Activated T-cell treated with anti-CD3 and anti-CD28 coated beads, Interleukin-2, amount 50 U/mL, for 72 hours (primary cell): ENCODE measurements at regions not wholly inside any gene's neighbourhood (a gene's known extent, or its start where the extent isn't known, plus 50 kb on each side); places are given as distances from the start of the nearest gene placed in this dataset.
"Not testable (repeated sequence)": the region's sequence is repeated elsewhere in the genome, so short reads cannot be mapped to it uniquely, and the experiment has no call there.

ENCODE experiments used
- ATAC-seq, 2 donors: fragments of 150-1000 bp; cut with Tn5 transposase; replicated peaks in 1 of 2; 2 replicates each; pipeline ENCODE4 v1.10.0; 2021; ENCODE audit warnings: moderate library complexity in 2 of 2, mild to moderate bottlenecking in 1 of 2
- DNase-seq, 2 donors: peaks; one replicate each; pipeline ENCODE4 v3.0.0; 2021 to 2022; ENCODE audit warnings: mixed read lengths in 1 of 2
- H3K27ac Mint-ChIP-seq: one replicate; pipeline ENCODE4 v1.8.0; 2022; ENCODE audit warnings: mild to moderate bottlenecking, moderate library complexity, mixed read lengths
- H3K27me3 Mint-ChIP-seq: one replicate; pipeline ENCODE4 v1.8.0; 2022; ENCODE audit warnings: low read depth, mixed read lengths
- H3K36me3 Mint-ChIP-seq, 2 donors: one replicate each; pipeline ENCODE4 v1.8.0; 2022; ENCODE audit warnings: mixed read lengths in 2 of 2, mild to moderate bottlenecking in 1 of 2; ENCODE audit not compliant: insufficient read depth in 2 of 2
- H3K4me1 Mint-ChIP-seq: one replicate; pipeline ENCODE4 v1.8.0; 2022; ENCODE audit warnings: low read depth, mixed read lengths
- H3K4me3 Mint-ChIP-seq, 2 donors: one replicate each; pipeline ENCODE4 v1.8.0; 2022; ENCODE audit warnings: mild to moderate bottlenecking in 2 of 2, mixed read lengths in 2 of 2, moderate library complexity in 2 of 2
- H3K9me3 Mint-ChIP-seq, 2 donors: one replicate each; pipeline ENCODE4 v1.8.0; 2022; ENCODE audit warnings: mixed read lengths in 2 of 2

- H3K4me3 Mint-ChIP-seq, result no peak overlapping the region
- ATAC-seq (no peak), DNase-seq (no peak)
- peaks cover 11 to 14% of the 10 kb centered on the region in 2 donors for H3K9me3 Mint-ChIP-seq
- H3K36me3 Mint-ChIP-seq, result peaks cover 0 to 1% of the 10 kb centered on the region in 2 donors
- no peaks in the 10 kb centered on the region for H3K27me3 Mint-ChIP-seq
- no peak overlapping the region for H3K27ac Mint-ChIP-seq
- H3K4me1 Mint-ChIP-seq, result no peaks in the 10 kb centered on the region
These were observed 196.8 kb upstream of the ADGRL3 start for GRCh38 chr4:61003301-61003700.

DNA sequence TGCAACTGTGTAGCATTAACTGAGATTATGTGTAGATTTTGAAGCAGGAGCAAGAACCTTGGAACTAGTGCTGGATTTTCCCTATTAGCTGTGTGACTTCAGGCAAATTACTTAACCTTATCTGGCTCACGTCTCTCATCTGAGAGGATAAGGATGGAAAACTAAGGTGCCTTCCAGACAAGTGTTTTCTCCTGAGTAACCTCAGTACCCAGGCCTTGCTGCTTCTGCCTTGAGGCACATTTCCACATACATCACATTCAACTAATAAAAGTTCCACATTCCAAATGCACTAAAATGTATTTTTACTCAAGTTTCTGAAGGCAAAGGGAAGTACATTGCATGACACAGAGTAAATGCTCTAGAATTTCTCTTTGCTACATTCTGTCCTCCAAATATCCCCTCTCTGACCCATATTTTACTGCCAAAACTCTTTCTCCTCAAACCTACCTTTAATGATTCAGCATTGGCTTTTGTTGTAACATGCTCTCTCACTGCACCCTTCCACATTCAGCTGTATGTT is 195.4 kb upstream of the ADGRL3 start:
- DNase-seq (no peak), ATAC-seq (no peak)
- H3K4me3 Mint-ChIP-seq, result no peak overlapping the region
- H3K27me3 Mint-ChIP-seq, result no peaks in the 10 kb centered on the region
- no peaks in the 10 kb centered on the region for H3K4me1 Mint-ChIP-seq
- no peak overlapping the region for H3K27ac Mint-ChIP-seq
- H3K36me3 Mint-ChIP-seq, result peaks cover 0 to 1% of the 10 kb centered on the region in 2 donors
- H3K9me3 Mint-ChIP-seq, result peaks cover 7 to 14% of the 10 kb centered on the region in 2 donors

DNA sequence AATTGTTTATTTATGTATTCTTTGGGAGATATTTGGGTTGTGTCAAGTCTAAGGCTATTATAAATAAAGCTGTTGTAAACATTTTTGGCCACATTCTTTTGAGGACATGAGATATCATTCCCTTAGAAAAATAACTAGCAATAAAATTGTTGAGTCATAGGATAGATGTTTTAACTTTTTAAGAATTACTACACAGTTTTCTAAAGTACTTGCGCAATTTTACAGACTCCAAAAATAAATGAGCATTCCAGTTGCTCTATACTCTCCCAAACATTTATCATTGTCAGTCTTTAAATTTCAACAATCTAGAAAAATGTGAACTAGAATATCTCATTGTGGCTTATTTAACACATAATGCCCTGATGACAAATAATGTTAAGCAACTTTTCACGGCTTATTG is 189.1 kb upstream of the ADGRL3 start:
- Mint-ChIP-seq H3K36me3 (peaks cover 3 to 7% of the 10 kb centered on the region in 2 donors), H3K27me3 (no peaks in the 10 kb centered on the region), H3K27ac (no peak overlapping the region), H3K9me3 (peaks cover 12 to 16% of the 10 kb centered on the region in 2 donors), H3K4me1 (no peaks in the 10 kb centered on the region), H3K4me3 (no peak overlapping the region)
- DNase-seq, result no peak
- no peak for ATAC-seq

DNA sequence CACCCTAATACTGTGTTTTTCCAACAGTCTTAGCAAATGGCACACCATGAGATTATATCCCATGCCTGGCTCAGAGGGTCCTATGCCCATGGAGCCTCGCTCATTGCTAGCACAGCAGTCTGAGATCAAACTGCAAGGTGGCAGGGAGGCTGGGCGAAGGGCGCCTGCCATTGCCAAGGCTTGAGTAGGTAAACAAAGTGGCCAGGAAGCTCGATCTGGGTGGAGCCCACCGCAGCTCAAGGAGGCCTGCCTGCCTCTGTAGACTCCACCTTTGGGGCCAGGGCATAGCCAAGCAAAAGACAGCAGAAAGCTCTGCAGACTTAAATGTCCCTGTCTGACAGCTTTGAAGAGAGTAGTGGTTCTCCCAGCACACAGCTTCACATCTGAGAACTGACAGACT is 188.2 kb upstream of the ADGRL3 start:
- not testable (repeated sequence) for ATAC-seq, DNase-seq

DNA sequence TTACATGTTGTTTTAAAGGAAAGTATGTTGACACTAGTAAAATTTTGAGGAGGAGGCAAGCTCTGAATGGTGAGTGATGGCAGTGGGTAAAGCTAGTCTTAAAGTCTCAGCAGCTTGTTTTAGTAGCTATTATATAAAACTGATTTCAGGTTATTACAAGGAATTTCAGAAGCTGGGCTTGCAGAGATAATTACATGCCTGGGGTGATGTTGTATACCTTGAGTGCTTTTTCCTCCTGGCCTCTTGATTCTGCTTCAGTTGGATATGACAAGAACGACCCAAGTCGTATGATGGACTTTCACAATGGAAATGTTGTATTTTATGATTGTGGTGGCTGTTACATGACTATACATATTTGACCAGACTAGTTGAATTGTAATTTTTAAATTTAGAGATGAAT is 175.5 kb upstream of the ADGRL3 start:
- H3K36me3 Mint-ChIP-seq, result peaks cover 0 to 2% of the 10 kb centered on the region in 2 donors

More for the DNA sequence above, 188.2 kb upstream of the ADGRL3 start:
- H3K4me3 Mint-ChIP-seq, H3K36me3 Mint-ChIP-seq, H3K4me1 Mint-ChIP-seq, H3K27ac Mint-ChIP-seq, H3K27me3 Mint-ChIP-seq: not testable (repeated sequence)
- H3K9me3 Mint-ChIP-seq, result peaks cover 13% of the 10 kb centered on the region in 2 donors

DNA sequence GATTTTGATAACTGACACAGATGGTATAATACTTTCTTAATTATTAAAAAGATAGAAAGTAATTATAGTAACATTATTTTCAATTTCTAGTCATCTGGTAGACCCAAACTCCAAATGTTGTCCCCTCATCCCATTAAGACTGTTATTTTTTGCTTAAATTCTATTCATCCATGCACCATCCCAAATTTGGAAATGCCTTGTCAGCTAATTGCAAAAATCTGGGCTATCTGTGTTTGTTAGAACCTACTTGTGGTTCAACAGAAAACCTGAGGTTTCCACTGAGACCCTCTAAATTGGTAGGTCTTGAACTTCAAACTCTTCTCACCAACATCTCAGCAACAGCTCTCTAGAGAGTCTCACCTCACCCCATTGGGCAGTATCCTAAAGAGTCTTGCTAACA is 172.2 kb upstream of the ADGRL3 start:
- Mint-ChIP-seq H3K9me3 (peaks cover 1 to 16% of the 10 kb centered on the region in 2 donors), H3K36me3 (no peaks in the 10 kb centered on the region), H3K27ac (no peak overlapping the region), H3K4me1 (no peaks in the 10 kb centered on the region), H3K27me3 (no peaks in the 10 kb centered on the region), H3K4me3 (no peak overlapping the region)
- no peak for ATAC-seq
- DNase-seq, result no peak

More for the DNA sequence above, 175.5 kb upstream of the ADGRL3 start:
- Mint-ChIP-seq H3K27me3 (no peaks in the 10 kb centered on the region), H3K27ac (no peak overlapping the region), H3K4me3 (no peak overlapping the region), H3K4me1 (no peaks in the 10 kb centered on the region), H3K9me3 (peaks cover 10 to 24% of the 10 kb centered on the region in 2 donors)
- no peak for ATAC-seq
- DNase-seq, result no peak

GRCh38 chr4:61036071-61036684 is 163.9 kb upstream of the ADGRL3 start:
- H3K27ac Mint-ChIP-seq, result no peak overlapping the region
- no peaks in the 10 kb centered on the region for H3K4me1 Mint-ChIP-seq
- H3K4me3 Mint-ChIP-seq, result no peak overlapping the region
- ATAC-seq, result no peak
- H3K9me3 Mint-ChIP-seq, result peaks cover 0 to 7% of the 10 kb centered on the region in 2 donors
- no peak for DNase-seq
- H3K36me3 Mint-ChIP-seq, result peaks cover 0 to 3% of the 10 kb centered on the region in 2 donors
- no peaks in the 10 kb centered on the region for H3K27me3 Mint-ChIP-seq

DNA sequence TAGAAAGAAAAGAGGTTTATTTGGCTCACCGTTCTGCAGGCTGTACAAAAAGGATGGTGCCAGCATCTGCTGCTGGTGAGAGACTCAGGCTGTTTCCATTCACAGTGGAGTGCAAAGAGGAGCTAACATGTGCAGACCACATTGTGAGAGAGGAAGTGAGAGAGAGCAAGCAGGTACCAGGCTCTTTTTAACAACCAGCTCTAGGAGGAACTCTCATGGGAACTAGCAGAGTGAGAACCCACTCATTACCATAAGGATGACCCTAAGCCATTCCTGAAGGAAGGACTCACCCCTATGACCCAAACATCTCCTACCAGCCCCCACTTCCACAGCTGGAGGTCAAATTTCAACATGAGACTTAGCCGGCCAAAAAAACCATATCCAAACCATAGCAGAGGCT is 158.6 kb upstream of the ADGRL3 start:
- H3K27me3 Mint-ChIP-seq, result no peaks in the 10 kb centered on the region
- ATAC-seq, result no peak
- H3K27ac Mint-ChIP-seq, result no peak overlapping the region
- H3K36me3 Mint-ChIP-seq, result peaks cover 0 to 3% of the 10 kb centered on the region in 2 donors
- no peaks in the 10 kb centered on the region for H3K4me1 Mint-ChIP-seq
- peaks cover 0 to 15% of the 10 kb centered on the region in 2 donors for H3K9me3 Mint-ChIP-seq
- DNase-seq, result no peak
- no peak overlapping the region for H3K4me3 Mint-ChIP-seq

GRCh38 chr4:61044837-61045236 is 155.3 kb upstream of the ADGRL3 start:
- Mint-ChIP-seq H3K27ac (no peak overlapping the region), H3K4me1 (no peaks in the 10 kb centered on the region), H3K4me3 (no peak overlapping the region), H3K9me3 (peaks cover 0 to 13% of the 10 kb centered on the region in 2 donors), H3K36me3 (no peaks in the 10 kb centered on the region), H3K27me3 (no peaks in the 10 kb centered on the region)
- ATAC-seq (no peak), DNase-seq (no peak)

DNA sequence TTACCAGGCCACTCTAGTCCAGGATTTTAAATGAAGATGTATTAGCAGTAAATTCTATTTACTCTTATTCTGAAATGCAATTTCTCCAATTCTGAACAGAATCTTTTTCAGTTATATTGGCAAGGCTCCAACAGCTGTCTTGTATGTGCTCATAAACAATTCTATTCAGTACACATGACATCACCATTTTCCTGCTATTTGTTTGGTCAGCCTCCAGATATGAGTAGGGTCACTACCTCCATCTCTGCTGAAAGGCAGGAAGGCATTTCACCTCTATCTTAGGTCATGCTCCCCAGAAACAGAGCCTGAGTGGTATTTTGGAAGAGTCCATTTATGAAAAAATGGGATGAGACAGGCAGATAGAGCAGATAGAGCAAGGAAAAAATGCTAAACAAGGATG is 151.1 kb upstream of the ADGRL3 start:
- Mint-ChIP-seq H3K4me1 (no peaks in the 10 kb centered on the region), H3K27me3 (no peaks in the 10 kb centered on the region), H3K4me3 (no peak overlapping the region), H3K9me3 (peaks cover 4 to 15% of the 10 kb centered on the region in 2 donors), H3K27ac (no peak overlapping the region), H3K36me3 (no peaks in the 10 kb centered on the region)
- DNase-seq (no peak), ATAC-seq (no peak)

DNA sequence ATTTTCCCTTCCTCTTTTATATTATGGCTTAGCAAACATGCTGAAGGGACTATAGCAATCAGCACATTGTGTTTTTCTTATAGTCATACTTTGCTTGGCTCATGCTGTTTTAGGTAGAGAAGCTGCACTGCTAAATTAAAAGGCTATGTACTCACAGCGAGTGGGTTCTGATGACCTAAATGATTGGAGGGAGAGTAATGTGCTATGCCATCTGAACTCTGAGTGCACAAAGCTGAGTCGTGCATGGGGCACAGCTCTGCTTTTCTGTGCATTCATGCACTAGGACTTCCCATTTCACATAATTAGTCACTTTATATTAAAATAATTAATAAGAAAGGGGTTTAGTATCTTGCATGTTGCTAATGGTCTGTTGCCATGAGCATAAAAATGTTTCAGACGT is 132.7 kb upstream of the ADGRL3 start:
- Mint-ChIP-seq H3K27me3 (no peaks in the 10 kb centered on the region), H3K36me3 (peaks cover 1 to 2% of the 10 kb centered on the region in 2 donors), H3K4me3 (no peak overlapping the region), H3K4me1 (no peaks in the 10 kb centered on the region), H3K27ac (no peak overlapping the region), H3K9me3 (peaks cover 11 to 16% of the 10 kb centered on the region in 2 donors)
- DNase-seq (no peak), ATAC-seq (no peak)

GRCh38 chr4:61068060-61068459 is 132.1 kb upstream of the ADGRL3 start:
- H3K27me3 Mint-ChIP-seq, result no peaks in the 10 kb centered on the region
- H3K36me3 Mint-ChIP-seq, result peaks cover 1 to 2% of the 10 kb centered on the region in 2 donors
- no peak overlapping the region for H3K4me3 Mint-ChIP-seq
- H3K27ac Mint-ChIP-seq, result no peak overlapping the region
- peaks cover 11 to 16% of the 10 kb centered on the region in 2 donors for H3K9me3 Mint-ChIP-seq
- DNase-seq (no peak), ATAC-seq (no peak)
- no peaks in the 10 kb centered on the region for H3K4me1 Mint-ChIP-seq

DNA sequence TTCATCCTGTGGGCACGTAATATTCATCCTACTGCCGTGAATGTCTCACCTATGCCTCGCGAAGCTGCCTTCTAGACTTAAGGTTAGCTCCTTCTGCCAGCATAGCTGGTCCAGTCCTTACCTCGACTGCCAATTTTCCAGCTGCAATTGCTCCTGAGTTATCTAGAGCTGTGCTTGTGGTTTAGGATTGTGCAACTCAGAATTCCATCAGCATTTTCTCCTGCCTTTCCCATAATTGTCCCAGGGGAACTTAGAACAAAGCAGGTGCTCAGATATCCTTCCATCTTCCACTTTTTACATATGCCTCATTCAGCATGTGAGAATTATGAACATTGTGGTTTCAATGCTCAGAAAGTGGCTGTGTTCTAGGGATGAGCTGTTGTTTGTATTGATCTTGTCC is 131.4 kb upstream of the ADGRL3 start:
- DNase-seq, result no peak
- Mint-ChIP-seq H3K27ac (no peak overlapping the region), H3K27me3 (no peaks in the 10 kb centered on the region), H3K4me3 (no peak overlapping the region), H3K36me3 (peaks cover 1 to 3% of the 10 kb centered on the region in 2 donors), H3K9me3 (peaks cover 18 to 21% of the 10 kb centered on the region in 2 donors), H3K4me1 (no peaks in the 10 kb centered on the region)
- no peak for ATAC-seq

DNA sequence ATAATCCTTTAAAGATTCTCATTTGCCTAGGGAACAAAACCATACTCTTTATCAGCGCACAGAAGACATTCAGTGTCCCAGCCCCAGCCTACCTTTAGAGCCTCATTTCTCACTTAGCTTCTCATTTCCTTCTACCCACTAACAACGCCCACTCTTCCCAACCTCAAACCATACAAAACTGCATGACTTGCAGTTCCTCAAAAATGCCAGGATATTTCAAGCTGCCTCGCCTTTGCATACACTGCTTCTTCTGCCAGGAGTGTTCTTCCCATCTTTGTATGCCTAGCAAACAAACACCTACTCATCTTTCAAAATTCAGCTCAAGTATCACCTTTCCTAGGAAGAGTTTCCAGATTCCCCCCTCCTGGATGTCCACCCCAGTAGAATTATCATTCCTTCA is 129.9 kb upstream of the ADGRL3 start:
- peaks cover 1 to 5% of the 10 kb centered on the region in 2 donors for H3K36me3 Mint-ChIP-seq
- no peaks in the 10 kb centered on the region for H3K4me1 Mint-ChIP-seq
- H3K27ac Mint-ChIP-seq, result no peak overlapping the region
- H3K4me3 Mint-ChIP-seq, result no peak overlapping the region
- no peak for ATAC-seq
- peaks cover 22 to 23% of the 10 kb centered on the region in 2 donors for H3K9me3 Mint-ChIP-seq
- no peaks in the 10 kb centered on the region for H3K27me3 Mint-ChIP-seq
- DNase-seq, result no peak
